ENCODE measurements at regions not wholly inside any gene's neighbourhood (a gene's known extent, or its start where the extent isn't known, plus 50 kb on each side); places are given as distances from the start of the nearest gene placed in this dataset.

DNA sequence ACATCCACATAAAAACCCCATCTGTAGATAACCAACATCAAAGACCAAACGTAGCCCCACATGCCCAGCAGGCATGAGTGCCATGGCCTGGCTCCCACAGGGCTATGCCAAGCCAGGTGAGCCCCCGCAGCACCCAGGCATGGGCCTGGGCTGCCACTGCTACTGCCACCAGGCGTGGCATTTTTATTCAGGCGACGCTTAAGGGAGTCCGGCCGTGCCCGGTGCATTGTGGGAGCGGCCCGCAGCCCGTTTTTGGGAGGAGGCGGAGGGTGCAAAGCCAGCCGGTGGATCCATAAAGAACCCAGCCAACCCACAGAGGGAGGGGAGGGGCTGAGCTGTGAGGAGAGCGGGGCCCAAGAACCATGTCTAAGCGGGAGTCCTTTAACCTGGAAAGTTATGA, 83.6 kb downstream of the XIST start:
- no peak overlapping the region for H4K91ac ChIP-seq (ENCODE audit: insufficient read depth, low read depth, low read length)
- in situ Hi-C loops (cut with MboI; ENCODE audit: low sequenced_read_pairs), result no loop called here
- intact Hi-C loops (cut with micrococcal nuclease), result no loop called here
- no peak for TF ChIP-seq CHD1 (IDR thresholded peaks at IDR 0.05; ENCODE audit: low read depth, low read length)
- no peak for TF ChIP-seq BHLHE40 (IDR thresholded peaks at IDR 0.05; ENCODE audit: low read depth, low read length)
- TF ChIP-seq, protein P1, sequence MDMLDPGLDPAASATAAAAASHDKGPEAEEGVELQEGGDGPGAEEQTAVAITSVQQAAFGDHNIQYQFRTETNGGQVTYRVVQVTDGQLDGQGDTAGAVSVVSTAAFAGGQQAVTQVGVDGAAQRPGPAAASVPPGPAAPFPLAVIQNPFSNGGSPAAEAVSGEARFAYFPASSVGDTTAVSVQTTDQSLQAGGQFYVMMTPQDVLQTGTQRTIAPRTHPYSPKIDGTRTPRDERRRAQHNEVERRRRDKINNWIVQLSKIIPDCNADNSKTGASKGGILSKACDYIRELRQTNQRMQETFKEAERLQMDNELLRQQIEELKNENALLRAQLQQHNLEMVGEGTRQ (IDR thresholded peaks at IDR 0.05; ENCODE audit: low read depth, low read length), result no peak
- TF ChIP-seq RCOR1 (IDR thresholded peaks at IDR 0.05; ENCODE audit: insufficient replicate concordance, low read length), result no peak
- TF ChIP-seq RFX5 (IDR thresholded peaks at IDR 0.05; ENCODE audit: low read depth, low read length), result no peak
- TF ChIP-seq FOS (IDR thresholded peaks at IDR 0.05; ENCODE audit: low read depth, low read length), result no peak
- TF ChIP-seq, protein P2, sequence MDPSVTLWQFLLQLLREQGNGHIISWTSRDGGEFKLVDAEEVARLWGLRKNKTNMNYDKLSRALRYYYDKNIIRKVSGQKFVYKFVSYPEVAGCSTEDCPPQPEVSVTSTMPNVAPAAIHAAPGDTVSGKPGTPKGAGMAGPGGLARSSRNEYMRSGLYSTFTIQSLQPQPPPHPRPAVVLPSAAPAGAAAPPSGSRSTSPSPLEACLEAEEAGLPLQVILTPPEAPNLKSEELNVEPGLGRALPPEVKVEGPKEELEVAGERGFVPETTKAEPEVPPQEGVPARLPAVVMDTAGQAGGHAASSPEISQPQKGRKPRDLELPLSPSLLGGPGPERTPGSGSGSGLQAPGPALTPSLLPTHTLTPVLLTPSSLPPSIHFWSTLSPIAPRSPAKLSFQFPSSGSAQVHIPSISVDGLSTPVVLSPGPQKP (IDR thresholded peaks at IDR 0.05; ENCODE audit: borderline replicate concordance, low read depth, low read length), result no peak
- no peak for TF ChIP-seq MXI1 (IDR thresholded peaks at IDR 0.05; ENCODE audit: borderline replicate concordance, low read depth, low read length)
- TF ChIP-seq RAD21 (IDR thresholded peaks at IDR 0.05; ENCODE audit: low read length), result no peak
- no peak for TF ChIP-seq NFE2L2 (IDR thresholded peaks at IDR 0.05; ENCODE audit: low read depth, low read length)
- TF ChIP-seq, protein P3, sequence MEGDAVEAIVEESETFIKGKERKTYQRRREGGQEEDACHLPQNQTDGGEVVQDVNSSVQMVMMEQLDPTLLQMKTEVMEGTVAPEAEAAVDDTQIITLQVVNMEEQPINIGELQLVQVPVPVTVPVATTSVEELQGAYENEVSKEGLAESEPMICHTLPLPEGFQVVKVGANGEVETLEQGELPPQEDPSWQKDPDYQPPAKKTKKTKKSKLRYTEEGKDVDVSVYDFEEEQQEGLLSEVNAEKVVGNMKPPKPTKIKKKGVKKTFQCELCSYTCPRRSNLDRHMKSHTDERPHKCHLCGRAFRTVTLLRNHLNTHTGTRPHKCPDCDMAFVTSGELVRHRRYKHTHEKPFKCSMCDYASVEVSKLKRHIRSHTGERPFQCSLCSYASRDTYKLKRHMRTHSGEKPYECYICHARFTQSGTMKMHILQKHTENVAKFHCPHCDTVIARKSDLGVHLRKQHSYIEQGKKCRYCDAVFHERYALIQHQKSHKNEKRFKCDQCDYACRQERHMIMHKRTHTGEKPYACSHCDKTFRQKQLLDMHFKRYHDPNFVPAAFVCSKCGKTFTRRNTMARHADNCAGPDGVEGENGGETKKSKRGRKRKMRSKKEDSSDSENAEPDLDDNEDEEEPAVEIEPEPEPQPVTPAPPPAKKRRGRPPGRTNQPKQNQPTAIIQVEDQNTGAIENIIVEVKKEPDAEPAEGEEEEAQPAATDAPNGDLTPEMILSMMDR (conservative IDR thresholded peaks at IDR 0.05; ENCODE audit: low read depth, low read length), result no peak
- TF ChIP-seq MAZ (IDR thresholded peaks at IDR 0.05; ENCODE audit: borderline replicate concordance, low read depth, low read length), result no peak
- TF ChIP-seq SMC3 (IDR thresholded peaks at IDR 0.05; ENCODE audit: low read depth, low read length), result no peak
- no peak for TF ChIP-seq CEBPB (IDR thresholded peaks at IDR 0.05; ENCODE audit: low read depth, low read length)
- no peak overlapping the region for H3K27ac ChIP-seq (ENCODE audit: insufficient read depth, low read length)
- BruUV-seq (replicated peaks), result no TSS peak
- H3K9ac ChIP-seq (ENCODE audit: low read depth, low read length), result no peak overlapping the region
- no peak overlapping the region for H3K14ac ChIP-seq (replicated peaks; ENCODE audit: low read depth, low read length)
- no peak overlapping the region for H3K56ac ChIP-seq (ENCODE audit: extremely low read depth, insufficient read depth, low read length)
- H2AK9ac ChIP-seq (replicated peaks; ENCODE audit: low read depth, low read length, poor library complexity), result no peak overlapping the region
- dilution Hi-C loops (cut with HindIII; ENCODE audit: low sequenced_read_pairs, unreplicated experiment), result no loop called here
- no peak overlapping the region for H2AK5ac ChIP-seq (ENCODE audit: low read depth, low read length)
- no peaks in the 10 kb centered on the region for H3K9me1 ChIP-seq (ENCODE audit: insufficient read depth, low read length)
- no peak overlapping the region for H3K18ac ChIP-seq (ENCODE audit: low read depth, low read length)
- H3K27me3 ChIP-seq (ENCODE audit: control insufficient read depth, insufficient read depth, low read length), result peaks cover 25% of the 10 kb centered on the region
- no peak for DNase-seq
- H3K9me3 ChIP-seq (ENCODE audit: control insufficient read depth, insufficient read depth, low read length), result no peaks in the 10 kb centered on the region
- H2BK20ac ChIP-seq (ENCODE audit: low read depth, low read length), result no peak overlapping the region
- no peaks in the 10 kb centered on the region; the same call in 1 of the 2 replicates for H4K20me1 ChIP-seq (ENCODE audit: insufficient read depth, low read length)
- no peak overlapping the region for H2BK120ac ChIP-seq (ENCODE audit: low read depth, low read length)
- WGBS, 2 experiments (ENCODE audit: extremely low coverage in 2 of 2, insufficient read length in 1 of 2), result 89% methylated on average over 5 of the region's 15 CpGs; no CpG with 5 or more reads in 1 of the 2 experiments
- ATAC-seq (ENCODE audit: low read depth), result no peak
- H2AFZ ChIP-seq (replicated peaks; ENCODE audit: low read length, poor library complexity), result no peak overlapping the region
- H3K79me1 ChIP-seq (ENCODE audit: low read depth in 1 of 2, low read length in 2 of 2), result no peaks in the 10 kb centered on the region
- H4K5ac ChIP-seq (ENCODE audit: low read depth, low read length), result no peak overlapping the region
- no peaks in the 10 kb centered on the region for H3K36me3 ChIP-seq (ENCODE audit: control insufficient read depth, insufficient read depth, low read length)
- H3K4ac ChIP-seq (ENCODE audit: low read depth, low read length), result no peak overlapping the region
- no peak overlapping the region for H2BK5ac ChIP-seq (ENCODE audit: low read depth, low read length, poor library complexity, severe bottlenecking)
- no peak overlapping the region for H4K8ac ChIP-seq (ENCODE audit: low read depth in 2 of 2, low read length in 2 of 2)
- no peak overlapping the region for H3K4me2 ChIP-seq (ENCODE audit: low read depth, low read length)
- no peaks in the 10 kb centered on the region for H3K4me1 ChIP-seq (ENCODE audit: control insufficient read depth, insufficient read depth, low read length)
- H3K23ac ChIP-seq (ENCODE audit: low read depth, low read length), result no peak overlapping the region
- ChIA-PET POLR2A (ENCODE audit: unreplicated experiment) (no interaction called here), CTCF (no interaction called here)
- H3K4me3 ChIP-seq (ENCODE audit: insufficient read depth, low read depth, low read length), result no peak overlapping the region
- no peak overlapping the region for H2BK15ac ChIP-seq (ENCODE audit: low read depth, low read length)

Data from IMR-90 (cell line).